ENCODE measurements at regions not wholly inside any gene's neighbourhood (a gene's known extent, or its start where the extent isn't known, plus 50 kb on each side); places are given as distances from the start of the nearest gene placed in this dataset.
"Not testable (repeated sequence)": the region's sequence is repeated elsewhere in the genome, so short reads cannot be mapped to it uniquely, and the experiment has no call there.

DNA sequence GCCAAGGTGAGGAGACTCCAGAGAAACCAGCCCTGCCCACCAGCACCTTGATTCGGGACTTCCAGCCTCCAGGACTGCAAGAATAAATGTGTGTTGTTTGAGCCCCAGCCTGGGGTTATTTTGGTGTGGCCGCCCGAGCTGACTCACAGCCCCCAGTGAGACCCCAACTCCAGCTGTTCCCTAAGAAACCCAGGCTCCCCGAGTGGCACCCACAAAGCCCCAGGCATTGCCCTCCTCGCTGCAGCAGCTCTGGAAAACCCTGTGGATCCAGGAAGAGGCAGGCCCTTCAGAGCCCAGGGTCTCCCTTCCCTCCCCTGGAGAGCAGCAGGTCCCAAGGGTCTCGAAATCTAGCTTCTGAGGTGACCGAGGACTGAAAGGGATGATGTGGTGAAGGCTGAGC, 69.2 kb upstream of the PPP1R26 start:
- Histone ChIP-seq H2AFZ (ENCODE audit: low read depth, low read length) (no peak overlapping the region), H3K4me3 (ENCODE audit: low read length) (no peak overlapping the region), H3K9me2 (ENCODE audit: insufficient read depth, low read length) (no peaks in the 10 kb centered on the region), H3K9me3 (ENCODE audit: low read length) (no peaks in the 10 kb centered on the region), H3K36me3 (ENCODE audit: insufficient read depth, low read length) (no peaks in the 10 kb centered on the region), H3F3A (ENCODE audit: insufficient read depth, low read length, poor library complexity, severe bottlenecking) (no peaks in the 10 kb centered on the region), H3K79me2 (replicated peaks; ENCODE audit: insufficient read depth, low read length) (no peaks in the 10 kb centered on the region), H3K27ac (ENCODE audit: low read length) (no peak overlapping the region), H3K27me3 (ENCODE audit: insufficient read depth, low read depth, low read length) (no peaks in the 10 kb centered on the region), H3K4me2 (ENCODE audit: low read length) (no peak overlapping the region), H3K9ac (ENCODE audit: low read length) (no peak overlapping the region), H4K20me1 (ENCODE audit: insufficient read depth) (no peaks in the 10 kb centered on the region)
- TF ChIP-seq MXI1 (conservative IDR thresholded peaks at IDR 0.05; ENCODE audit: poor library complexity, severe bottlenecking) (no peak), EZH2 (IDR thresholded peaks at IDR 0.05; ENCODE audit: borderline replicate concordance, insufficient read depth, low read length, poor library complexity, severe bottlenecking) (no peak), POLR2AphosphoS5 (IDR thresholded peaks at IDR 0.05) (no peak), CTCF (IDR thresholded peaks at IDR 0.05; ENCODE audit: poor library complexity, severe bottlenecking) (no peak), EP300 (conservative IDR thresholded peaks at IDR 0.05; ENCODE audit: poor library complexity, severe bottlenecking) (no peak)

DNA sequence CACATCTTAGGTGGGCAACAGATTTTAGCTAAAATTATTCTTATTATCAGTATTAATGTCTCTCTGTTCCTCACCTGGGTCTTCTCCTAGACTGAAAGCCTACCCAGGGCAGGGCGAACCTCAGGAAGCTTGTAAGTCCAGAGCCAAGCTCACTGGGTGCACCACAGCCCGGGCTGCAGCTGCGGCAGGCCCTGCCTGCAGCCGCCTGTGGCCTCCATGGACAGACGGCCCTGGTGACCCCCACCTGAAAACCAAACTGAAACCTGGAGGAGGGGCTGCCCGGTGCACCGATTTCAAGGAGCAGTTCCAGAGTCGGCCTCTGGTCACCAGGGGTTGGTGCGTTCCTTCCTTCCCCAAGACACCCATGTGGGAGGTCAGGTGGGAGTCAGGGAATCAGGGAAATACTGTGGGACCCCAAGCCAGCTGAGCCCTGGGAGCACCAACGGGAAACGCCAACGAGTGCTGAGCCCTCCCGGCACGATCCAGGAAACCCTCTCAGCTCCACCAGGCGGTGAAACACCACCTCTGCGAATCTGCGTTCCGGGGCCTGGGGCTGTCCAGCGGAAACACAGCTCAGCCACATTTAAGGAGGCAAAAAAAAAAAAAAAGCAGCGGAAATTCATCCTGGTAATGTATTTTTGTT, 68.6 kb upstream of the PPP1R26 start:
- Histone ChIP-seq H3K27me3 (ENCODE audit: insufficient read depth, low read depth, low read length) (no peaks in the 10 kb centered on the region), H3K9me2 (ENCODE audit: insufficient read depth, low read length) (no peaks in the 10 kb centered on the region), H3F3A (ENCODE audit: insufficient read depth, low read length, poor library complexity, severe bottlenecking) (no peaks in the 10 kb centered on the region), H2AFZ (ENCODE audit: low read depth, low read length) (no peak overlapping the region), H4K20me1 (ENCODE audit: insufficient read depth) (no peaks in the 10 kb centered on the region), H3K79me2 (replicated peaks; ENCODE audit: insufficient read depth, low read length) (no peaks in the 10 kb centered on the region), H3K4me3 (ENCODE audit: low read length) (no peak overlapping the region), H3K9ac (ENCODE audit: low read length) (no peak overlapping the region), H3K4me2 (ENCODE audit: low read length) (no peak overlapping the region), H3K9me3 (ENCODE audit: low read length) (no peaks in the 10 kb centered on the region), H3K36me3 (ENCODE audit: insufficient read depth, low read length) (no peaks in the 10 kb centered on the region), H3K27ac (ENCODE audit: low read length) (no peak overlapping the region)
- no peak for TF ChIP-seq EZH2 (IDR thresholded peaks at IDR 0.05; ENCODE audit: borderline replicate concordance, insufficient read depth, low read length, poor library complexity, severe bottlenecking)
- TF ChIP-seq RAD21 (conservative IDR thresholded peaks at IDR 0.05), result no peak
- no peak for TF ChIP-seq POLR2AphosphoS5 (IDR thresholded peaks at IDR 0.05)
- TF ChIP-seq SMC3 (conservative IDR thresholded peaks at IDR 0.05; ENCODE audit: poor library complexity), result no peak
- TF ChIP-seq EP300 (conservative IDR thresholded peaks at IDR 0.05; ENCODE audit: poor library complexity, severe bottlenecking), result no peak
- no peak for TF ChIP-seq MXI1 (conservative IDR thresholded peaks at IDR 0.05; ENCODE audit: poor library complexity, severe bottlenecking)
- TF ChIP-seq CTCF (IDR thresholded peaks at IDR 0.05; ENCODE audit: poor library complexity, severe bottlenecking), result no peak
- TF ChIP-seq, protein P1, sequence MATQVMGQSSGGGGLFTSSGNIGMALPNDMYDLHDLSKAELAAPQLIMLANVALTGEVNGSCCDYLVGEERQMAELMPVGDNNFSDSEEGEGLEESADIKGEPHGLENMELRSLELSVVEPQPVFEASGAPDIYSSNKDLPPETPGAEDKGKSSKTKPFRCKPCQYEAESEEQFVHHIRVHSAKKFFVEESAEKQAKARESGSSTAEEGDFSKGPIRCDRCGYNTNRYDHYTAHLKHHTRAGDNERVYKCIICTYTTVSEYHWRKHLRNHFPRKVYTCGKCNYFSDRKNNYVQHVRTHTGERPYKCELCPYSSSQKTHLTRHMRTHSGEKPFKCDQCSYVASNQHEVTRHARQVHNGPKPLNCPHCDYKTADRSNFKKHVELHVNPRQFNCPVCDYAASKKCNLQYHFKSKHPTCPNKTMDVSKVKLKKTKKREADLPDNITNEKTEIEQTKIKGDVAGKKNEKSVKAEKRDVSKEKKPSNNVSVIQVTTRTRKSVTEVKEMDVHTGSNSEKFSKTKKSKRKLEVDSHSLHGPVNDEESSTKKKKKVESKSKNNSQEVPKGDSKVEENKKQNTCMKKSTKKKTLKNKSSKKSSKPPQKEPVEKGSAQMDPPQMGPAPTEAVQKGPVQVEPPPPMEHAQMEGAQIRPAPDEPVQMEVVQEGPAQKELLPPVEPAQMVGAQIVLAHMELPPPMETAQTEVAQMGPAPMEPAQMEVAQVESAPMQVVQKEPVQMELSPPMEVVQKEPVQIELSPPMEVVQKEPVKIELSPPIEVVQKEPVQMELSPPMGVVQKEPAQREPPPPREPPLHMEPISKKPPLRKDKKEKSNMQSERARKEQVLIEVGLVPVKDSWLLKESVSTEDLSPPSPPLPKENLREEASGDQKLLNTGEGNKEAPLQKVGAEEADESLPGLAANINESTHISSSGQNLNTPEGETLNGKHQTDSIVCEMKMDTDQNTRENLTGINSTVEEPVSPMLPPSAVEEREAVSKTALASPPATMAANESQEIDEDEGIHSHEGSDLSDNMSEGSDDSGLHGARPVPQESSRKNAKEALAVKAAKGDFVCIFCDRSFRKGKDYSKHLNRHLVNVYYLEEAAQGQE (IDR thresholded peaks at IDR 0.05; ENCODE audit: borderline replicate concordance), result no peak
- TF ChIP-seq TAF1 (IDR thresholded peaks at IDR 0.05; ENCODE audit: low read depth), result no peak

DNA sequence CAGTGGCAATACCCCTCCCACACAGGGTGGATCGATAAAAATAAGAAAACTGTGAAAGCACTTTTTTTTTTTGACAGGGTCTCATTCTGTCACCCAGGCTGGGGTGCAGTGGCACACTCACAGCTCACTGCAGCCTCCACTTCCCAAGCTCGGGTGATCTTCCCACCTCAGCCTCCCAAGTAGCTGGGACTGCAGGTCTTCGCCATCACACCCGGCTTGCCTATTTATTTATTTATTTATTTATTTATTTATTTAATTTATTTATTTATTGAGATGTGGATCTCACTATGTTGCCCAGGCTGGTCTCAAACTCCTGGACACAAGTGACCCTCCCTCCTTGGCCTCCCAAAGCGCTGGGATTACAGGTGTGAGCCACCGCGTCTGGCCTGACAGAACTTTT, 68.0 kb upstream of the PPP1R26 start:
- H3K27ac ChIP-seq (ENCODE audit: low read length); H4K20me1 ChIP-seq (ENCODE audit: insufficient read depth); H3K9ac ChIP-seq (ENCODE audit: low read length); H3K9me3 ChIP-seq (ENCODE audit: low read length); H3K27me3 ChIP-seq (ENCODE audit: insufficient read depth, low read depth, low read length); H3K4me2 ChIP-seq (ENCODE audit: low read length); H3K4me3 ChIP-seq (ENCODE audit: low read length); H3F3A ChIP-seq (ENCODE audit: insufficient read depth, low read length, poor library complexity, severe bottlenecking); H3K79me2 ChIP-seq (replicated peaks; ENCODE audit: insufficient read depth, low read length); H3K36me3 ChIP-seq (ENCODE audit: insufficient read depth, low read length); H3K9me2 ChIP-seq (ENCODE audit: insufficient read depth, low read length); H2AFZ ChIP-seq (ENCODE audit: low read depth, low read length): not testable (repeated sequence)
